ENCODE measurements at regions not wholly inside any gene's neighbourhood (a gene's known extent, or its start where the extent isn't known, plus 50 kb on each side); places are given as distances from the start of the nearest gene placed in this dataset.
"Not testable (repeated sequence)": the region's sequence is repeated elsewhere in the genome, so short reads cannot be mapped to it uniquely, and the experiment has no call there.

GRCh38 chr7:82599895-82600294 lies 156.3 kb upstream of the CACNA2D1 start:
- DNase-seq (ENCODE audit: low read depth) = no peak
- no peak for TF ChIP-seq CTCF (IDR thresholded peaks at IDR 0.05; ENCODE audit: insufficient read depth, low read length)

GRCh38 chr7:82598958-82599357 lies 155.4 kb upstream of the CACNA2D1 start:
- H3K4me3 ChIP-seq (ENCODE audit: low read depth, low read length) = no peak overlapping the region
- no peak for TF ChIP-seq CTCF (IDR thresholded peaks at IDR 0.05; ENCODE audit: insufficient read depth, low read length)
- DNase-seq (ENCODE audit: low read depth) = peak; percentile 57

More at GRCh38 chr7:82599895-82600294, 156.3 kb upstream of the CACNA2D1 start:
- H3K4me3 ChIP-seq (ENCODE audit: low read depth, low read length) = no peak overlapping the region

DNA sequence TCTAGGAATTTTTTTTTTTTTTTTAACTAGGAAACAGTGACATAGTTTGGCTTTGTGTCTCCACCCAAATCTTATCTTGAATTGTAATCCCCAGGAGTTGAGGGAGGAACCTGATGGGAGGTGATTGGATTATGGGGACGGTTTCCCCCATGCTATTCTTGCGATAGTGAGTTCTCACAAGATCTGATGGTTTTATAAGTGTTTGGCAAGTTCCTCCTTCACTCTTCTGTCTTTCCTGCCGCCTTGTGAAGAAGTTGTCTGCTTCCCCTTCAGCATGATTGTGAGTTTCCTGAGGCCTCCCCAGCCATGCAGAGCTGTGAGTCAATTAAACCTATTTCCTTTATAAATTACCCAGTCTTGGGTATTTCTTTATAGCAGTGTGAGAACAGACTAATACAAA lies 152.2 kb upstream of the CACNA2D1 start:
- not testable (repeated sequence) for H3K4me3 ChIP-seq (ENCODE audit: low read depth, low read length); DNase-seq (ENCODE audit: low read depth)

GRCh38 chr7:82595176-82595575 lies 151.6 kb upstream of the CACNA2D1 start:
- no peak for DNase-seq (ENCODE audit: low read depth)
- no peak overlapping the region for H3K4me3 ChIP-seq (ENCODE audit: low read depth, low read length)
- TF ChIP-seq CTCF (IDR thresholded peaks at IDR 0.05; ENCODE audit: insufficient read depth, low read length) = no peak

GRCh38 chr7:82594665-82595064 lies 151.1 kb upstream of the CACNA2D1 start:
- no peak for TF ChIP-seq CTCF (IDR thresholded peaks at IDR 0.05; ENCODE audit: insufficient read depth, low read length)
- H3K4me3 ChIP-seq (ENCODE audit: low read depth, low read length) = no peak overlapping the region

GRCh38 chr7:82593780-82594179 lies 150.2 kb upstream of the CACNA2D1 start:
- DNase-seq (ENCODE audit: low read depth) = no peak
- H3K4me3 ChIP-seq (ENCODE audit: low read depth, low read length) = no peak overlapping the region
- TF ChIP-seq CTCF (IDR thresholded peaks at IDR 0.05; ENCODE audit: insufficient read depth, low read length) = no peak

More at GRCh38 chr7:82594665-82595064, 151.1 kb upstream of the CACNA2D1 start:
- DNase-seq (ENCODE audit: low read depth) = no peak

DNA sequence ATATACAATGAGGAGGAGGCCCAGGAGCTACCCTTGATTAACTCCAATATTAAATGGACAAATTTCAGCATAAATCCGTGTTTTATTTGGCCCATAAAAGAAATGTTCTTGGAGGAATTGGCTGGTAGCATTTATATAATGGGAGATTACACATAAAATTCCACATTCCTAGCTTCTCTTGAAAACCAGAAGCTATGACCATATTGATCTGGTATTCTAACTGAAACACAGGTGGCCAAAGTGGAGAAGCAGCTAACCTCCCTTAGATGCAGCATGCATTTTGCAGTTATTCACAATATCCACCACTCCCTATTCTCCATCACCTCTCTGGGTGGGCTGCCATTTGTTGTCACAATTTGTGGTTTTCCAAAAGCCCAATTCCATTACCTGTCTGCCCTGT lies 148.8 kb upstream of the CACNA2D1 start:
- no peak overlapping the region for H3K4me3 ChIP-seq (ENCODE audit: low read depth, low read length)
- TF ChIP-seq CTCF (IDR thresholded peaks at IDR 0.05; ENCODE audit: insufficient read depth, low read length) = no peak
- no peak for DNase-seq (ENCODE audit: low read depth)
